IMR-90 (cell line): ENCODE measurements at regions not wholly inside any gene's neighbourhood (a gene's known extent, or its start where the extent isn't known, plus 50 kb on each side); places are given as distances from the start of the nearest gene placed in this dataset.
"Not testable (repeated sequence)": the region's sequence is repeated elsewhere in the genome, so short reads cannot be mapped to it uniquely, and the experiment has no call there.

ENCODE experiments used
- ATAC-seq: fragments of 200-7000 bp; cut with Tn5 transposase; 2 replicates; pipeline ENCODE4 v1.9.1; 2020; ENCODE audit warnings: low read depth, mild to moderate bottlenecking, moderate library complexity
- BruUV-seq: library from RNA; stranded (reverse); fragments of 400-500 nt; replicated peaks from 2 replicates; lab custom pipeline; 2021; lab: Mats Ljungman, UMichigan
- CTCF ChIA-PET: fragments of 300-600 bp; formaldehyde crosslinking; extraction: SDS; loops from one replicate; lab custom pipeline; 2021; ENCODE audit warnings: antibody characterized with exemption; lab: Yijun Ruan, JAX
- POLR2A ChIA-PET: fragments of 300-600 bp; sonication (Branson Sonifier 250); formaldehyde crosslinking; loops from one replicate; lab custom pipeline; 2022; ENCODE audit warnings: antibody characterized with exemption; ENCODE audit not compliant: unreplicated experiment; lab: Charles Lee
- DNase-seq: peaks from one replicate; pipeline ENCODE4 v3.0.0; 2013
- H2AFZ ChIP-seq: replicated peaks from 2 replicates; pipeline ENCODE3; 2013; ENCODE audit warnings: low read length, mild to moderate bottlenecking; ENCODE audit not compliant: poor library complexity
- H2AK5ac ChIP-seq: 2 replicates; pipeline ENCODE4 v1.6.1; 2013; ENCODE audit warnings: low read depth, low read length, inconsistent platforms
- H2AK9ac ChIP-seq: replicated peaks from 2 replicates; pipeline ENCODE3; 2013; ENCODE audit warnings: mild to moderate bottlenecking, low read depth, low read length, moderate library complexity; ENCODE audit not compliant: poor library complexity
- H2BK120ac ChIP-seq: 2 replicates; pipeline ENCODE4 v1.6.1; 2013; ENCODE audit warnings: low read depth, low read length, inconsistent platforms
- H2BK15ac ChIP-seq: 3 replicates; pipeline ENCODE4 v1.6.1; 2013; ENCODE audit warnings: low read depth, low read length, inconsistent platforms
- H2BK20ac ChIP-seq: 2 replicates; pipeline ENCODE4 v1.6.1; 2013; ENCODE audit warnings: low read depth, mild to moderate bottlenecking, inconsistent platforms, low read length, moderate library complexity
- H2BK5ac ChIP-seq: 2 replicates; pipeline ENCODE4 v1.6.1; 2013; ENCODE audit warnings: mild to moderate bottlenecking, low read depth, low read length, inconsistent platforms; ENCODE audit not compliant: poor library complexity, severe bottlenecking
- H3K14ac ChIP-seq: replicated peaks from 2 replicates; pipeline ENCODE4 v1.6.1; 2013; ENCODE audit warnings: low read depth, low read length, inconsistent platforms
- H3K18ac ChIP-seq: 2 replicates; pipeline ENCODE4 v1.6.1; 2013; ENCODE audit warnings: low read depth, low read length, control low read depth
- H3K23ac ChIP-seq: 2 replicates; pipeline ENCODE4 v1.6.1; 2013; ENCODE audit warnings: low read depth, low read length, inconsistent platforms
- H3K27ac ChIP-seq: 2 replicates; pipeline ENCODE4 v1.5.1; 2013; ENCODE audit warnings: mild to moderate bottlenecking, control low read depth, low read length; ENCODE audit not compliant: insufficient read depth
- H3K27me3 ChIP-seq: 2 replicates; pipeline ENCODE4 v1.6.1; 2013; ENCODE audit warnings: low read length; ENCODE audit not compliant: control insufficient read depth, insufficient read depth
- H3K36me3 ChIP-seq: 2 replicates; pipeline ENCODE4 v1.6.1; 2013; ENCODE audit warnings: low read length, mixed read lengths; ENCODE audit not compliant: control insufficient read depth, insufficient read depth
- H3K4ac ChIP-seq: 2 replicates; pipeline ENCODE4 v1.6.1; 2013; ENCODE audit warnings: low read depth, low read length, inconsistent platforms
- H3K4me1 ChIP-seq: 2 replicates; pipeline ENCODE4 v1.6.1; 2013; ENCODE audit warnings: low read length, mixed read lengths; ENCODE audit not compliant: control insufficient read depth, insufficient read depth
- H3K4me2 ChIP-seq: 2 replicates; pipeline ENCODE4 v1.6.1; 2013; ENCODE audit warnings: low read depth, mild to moderate bottlenecking, control low read depth, low read length, moderate library complexity
- H3K4me3 ChIP-seq: 2 replicates; pipeline ENCODE4 v1.5.1; 2013; ENCODE audit warnings: low read depth, mild to moderate bottlenecking, control low read depth, low read length, moderate library complexity; ENCODE audit not compliant: insufficient read depth
- H3K56ac ChIP-seq: 2 replicates; pipeline ENCODE4 v1.6.1; 2013; ENCODE audit warnings: low read length, inconsistent platforms; ENCODE audit not compliant: insufficient read depth; ENCODE audit errors: extremely low read depth
- H3K79me1 ChIP-seq, 2 experiments: 2 replicates each; pipeline ENCODE4 v1.6.1; 2013; ENCODE audit warnings: low read length in 2 of 2, inconsistent platforms in 1 of 2, low read depth in 1 of 2
- H3K9ac ChIP-seq: 2 replicates; pipeline ENCODE4 v1.6.1; 2013; ENCODE audit warnings: low read depth, low read length, control low read depth
- H3K9me1 ChIP-seq: 2 replicates; pipeline ENCODE4 v1.6.1; 2013; ENCODE audit warnings: low read length, inconsistent platforms; ENCODE audit not compliant: insufficient read depth
- H3K9me3 ChIP-seq: 2 replicates; pipeline ENCODE4 v1.6.1; 2013; ENCODE audit warnings: low read length; ENCODE audit not compliant: control insufficient read depth, insufficient read depth
- H4K20me1 ChIP-seq: 2 replicates; pipeline ENCODE4 v1.6.1; 2013; ENCODE audit warnings: low read length, inconsistent platforms; ENCODE audit not compliant: insufficient read depth
- H4K5ac ChIP-seq: 2 replicates; pipeline ENCODE4 v1.6.1; 2013; ENCODE audit warnings: mild to moderate bottlenecking, low read depth, low read length, control low read depth
- H4K8ac ChIP-seq, 2 experiments: 2 replicates each; pipeline ENCODE4 v1.6.1; 2013; ENCODE audit warnings: low read depth in 2 of 2, low read length in 2 of 2, control low read depth in 1 of 2, inconsistent platforms in 1 of 2
- H4K91ac ChIP-seq: 2 replicates; pipeline ENCODE4 v1.6.1; 2013; ENCODE audit warnings: low read depth, low read length, inconsistent platforms; ENCODE audit not compliant: insufficient read depth
- WGBS, 2 experiments: methylation state at CpG; one replicate each; pipeline versions ENCODE4 v1.1.5 to v1.1.7; 2013; ENCODE audit warnings: missing lambda C conversion rate in 2 of 2; ENCODE audit not compliant: insufficient read length in 1 of 2; ENCODE audit errors: extremely low coverage in 2 of 2; 5-methylcytosine and 5-hydroxymethylcytosine counted together
- dilution Hi-C: fragments of 300-500 bp; cut with HindIII; formaldehyde crosslinking; loops from one replicate; pipeline ENCODE4 v1.14.3; 2018; ENCODE audit warnings: low sequenced_read_pairs; ENCODE audit not compliant: unreplicated experiment
- in situ Hi-C: fragments of 300-500 bp; cut with MboI; formaldehyde crosslinking; loops from 3 replicates; pipeline ENCODE4 v1.14.3; 2019; ENCODE audit warnings: low sequenced_read_pairs, inconsistent platforms, mixed read lengths
- intact Hi-C: fragments of 100-400 bp; cut with micrococcal nuclease; formaldehyde crosslinking; loops from 2 replicates; pipeline ENCODE4 v1.10.0; 2022

GRCh38 chr21:9851166-9851565 is 670.2 kb upstream of the TPTE start:
- H3K56ac ChIP-seq, H3K18ac ChIP-seq, H3K4me1 ChIP-seq, BruUV-seq, H2AK9ac ChIP-seq, H2AK5ac ChIP-seq, H4K5ac ChIP-seq, ATAC-seq, H2AFZ ChIP-seq, H4K91ac ChIP-seq, H3K4me2 ChIP-seq, CTCF ChIA-PET, H3K14ac ChIP-seq, H3K27ac ChIP-seq, H3K9ac ChIP-seq, POLR2A ChIA-PET, H3K27me3 ChIP-seq, DNase-seq, in situ Hi-C loops, H3K4me3 ChIP-seq, H2BK20ac ChIP-seq, intact Hi-C loops, H3K79me1 ChIP-seq, H4K20me1 ChIP-seq, dilution Hi-C loops, H2BK5ac ChIP-seq, H3K36me3 ChIP-seq, H2BK120ac ChIP-seq, H4K8ac ChIP-seq, H3K23ac ChIP-seq, H3K9me1 ChIP-seq, H2BK15ac ChIP-seq, H3K4ac ChIP-seq: not testable (repeated sequence)
- WGBS, 2 experiments = no CpG with 5 or more reads among the region's 2 CpGs
- peaks cover 15% of the 10 kb centered on the region for H3K9me3 ChIP-seq

GRCh38 chr21:9851695-9852094 is 669.7 kb upstream of the TPTE start:
- not testable (repeated sequence) for DNase-seq

More at GRCh38 chr21:9851695-9852094, 669.7 kb upstream of the TPTE start:
- H3K9ac ChIP-seq, H3K4me2 ChIP-seq, H2BK120ac ChIP-seq, intact Hi-C loops, H3K4ac ChIP-seq, H4K91ac ChIP-seq, H2BK15ac ChIP-seq, H4K8ac ChIP-seq, H3K14ac ChIP-seq, H3K27ac ChIP-seq, in situ Hi-C loops, H3K4me1 ChIP-seq, H3K4me3 ChIP-seq, H3K27me3 ChIP-seq, H4K5ac ChIP-seq, H3K36me3 ChIP-seq, H3K56ac ChIP-seq, ATAC-seq, H2AFZ ChIP-seq, H3K18ac ChIP-seq, H4K20me1 ChIP-seq, POLR2A ChIA-PET, dilution Hi-C loops, H2AK5ac ChIP-seq, BruUV-seq, H2BK20ac ChIP-seq, H3K9me1 ChIP-seq, H2AK9ac ChIP-seq, H3K23ac ChIP-seq, H3K79me1 ChIP-seq, H2BK5ac ChIP-seq, CTCF ChIA-PET: not testable (repeated sequence)
- WGBS, 2 experiments = 19% methylated on average over 3 of the region's 7 CpGs; no CpG with 5 or more reads in 1 of the 2 experiments
- peaks cover 12% of the 10 kb centered on the region for H3K9me3 ChIP-seq
